Lower leg skin (tissue), 4 donors: ENCODE measurements at regions not wholly inside any gene's neighbourhood (a gene's known extent, or its start where the extent isn't known, plus 50 kb on each side); places are given as distances from the start of the nearest gene placed in this dataset.

Experiments
- DNase-seq, 2 donors: peaks; one replicate each; pipeline ENCODE4 v3.0.0-alpha.2; 2019; ENCODE audit warnings: low spot score in 2 of 2
- H3K4me3 ChIP-seq: fragments of 200-600 bp; sonication (generic); 2 replicates; pipeline ENCODE4 v1.5.1; 2017; ENCODE audit warnings: mild to moderate bottlenecking, low read depth; ENCODE audit not compliant: poor library complexity, severe bottlenecking
- POLR2A ChIP-seq, 2 donors: fragments of 450-650 bp; IDR thresholded peaks; one replicate each; pipeline ENCODE4 v1.6.1; 2016 to 2017; ENCODE audit warnings: antibody characterized with exemption in 2 of 2, mild to moderate bottlenecking in 1 of 2, moderate library complexity in 1 of 2
- WGBS, 2 donors: methylation state at CpG; one replicate each; pipeline ENCODE4 v1.1.5; 2018; 5-methylcytosine and 5-hydroxymethylcytosine counted together
- intact Hi-C: fragments of 100-400 bp; cut with DNase I; formaldehyde crosslinking; loops from one replicate; pipeline ENCODE4 v1.15.0; 2023; ENCODE audit warnings: low total_unique reads
- TF ChIP-seq, protein P1 (sequence below), 3 donors: fragments of 450-650 bp; IDR thresholded peaks; one replicate each; pipeline ENCODE4 v1.5.1; 2016; ENCODE audit warnings: antibody characterized with exemption in 3 of 3, mild to moderate bottlenecking in 3 of 3, moderate library complexity in 2 of 3

DNA sequence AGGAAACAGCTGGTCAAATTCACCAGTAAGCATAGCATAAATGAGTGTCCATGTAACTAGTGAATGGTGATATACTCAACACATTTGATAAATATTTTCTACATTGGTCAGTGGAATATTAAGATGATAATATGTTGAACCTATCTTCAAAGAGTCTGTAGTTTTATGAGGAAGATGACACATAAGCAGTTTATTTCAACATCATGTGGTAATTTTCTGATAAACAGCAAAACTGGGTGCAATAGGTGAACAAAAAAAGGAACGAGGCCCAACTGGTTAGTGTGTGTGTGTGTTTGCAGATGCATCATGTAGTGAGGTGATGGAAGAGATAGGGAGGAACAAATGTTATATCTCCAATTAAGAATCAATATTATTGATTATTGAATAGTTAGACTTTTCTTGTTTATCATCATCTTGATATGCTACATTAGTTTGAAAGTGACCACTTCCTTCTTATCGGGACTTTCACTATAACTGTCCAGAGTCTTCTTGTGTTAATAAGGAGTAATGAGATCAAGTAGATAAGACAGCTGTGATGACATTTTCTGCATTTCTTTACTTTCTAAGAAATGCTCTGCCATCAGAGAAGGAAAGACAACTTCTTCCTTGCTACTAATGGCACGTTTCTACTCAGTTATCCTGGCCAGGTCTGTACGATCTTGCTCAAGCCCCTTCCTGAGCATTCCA is 270.7 kb downstream of the ETS1 start:
- TF ChIP-seq, protein P1, sequence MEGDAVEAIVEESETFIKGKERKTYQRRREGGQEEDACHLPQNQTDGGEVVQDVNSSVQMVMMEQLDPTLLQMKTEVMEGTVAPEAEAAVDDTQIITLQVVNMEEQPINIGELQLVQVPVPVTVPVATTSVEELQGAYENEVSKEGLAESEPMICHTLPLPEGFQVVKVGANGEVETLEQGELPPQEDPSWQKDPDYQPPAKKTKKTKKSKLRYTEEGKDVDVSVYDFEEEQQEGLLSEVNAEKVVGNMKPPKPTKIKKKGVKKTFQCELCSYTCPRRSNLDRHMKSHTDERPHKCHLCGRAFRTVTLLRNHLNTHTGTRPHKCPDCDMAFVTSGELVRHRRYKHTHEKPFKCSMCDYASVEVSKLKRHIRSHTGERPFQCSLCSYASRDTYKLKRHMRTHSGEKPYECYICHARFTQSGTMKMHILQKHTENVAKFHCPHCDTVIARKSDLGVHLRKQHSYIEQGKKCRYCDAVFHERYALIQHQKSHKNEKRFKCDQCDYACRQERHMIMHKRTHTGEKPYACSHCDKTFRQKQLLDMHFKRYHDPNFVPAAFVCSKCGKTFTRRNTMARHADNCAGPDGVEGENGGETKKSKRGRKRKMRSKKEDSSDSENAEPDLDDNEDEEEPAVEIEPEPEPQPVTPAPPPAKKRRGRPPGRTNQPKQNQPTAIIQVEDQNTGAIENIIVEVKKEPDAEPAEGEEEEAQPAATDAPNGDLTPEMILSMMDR (IDR thresholded peaks at IDR 0.05) = no peak
- no peak for TF ChIP-seq POLR2A (IDR thresholded peaks at IDR 0.05)
- no peak for DNase-seq
- no peak overlapping the region for H3K4me3 ChIP-seq
- 83% methylated on average over 4 of the region's 4 CpGs for WGBS, 2 donors
- intact Hi-C loops = no loop called here

DNA sequence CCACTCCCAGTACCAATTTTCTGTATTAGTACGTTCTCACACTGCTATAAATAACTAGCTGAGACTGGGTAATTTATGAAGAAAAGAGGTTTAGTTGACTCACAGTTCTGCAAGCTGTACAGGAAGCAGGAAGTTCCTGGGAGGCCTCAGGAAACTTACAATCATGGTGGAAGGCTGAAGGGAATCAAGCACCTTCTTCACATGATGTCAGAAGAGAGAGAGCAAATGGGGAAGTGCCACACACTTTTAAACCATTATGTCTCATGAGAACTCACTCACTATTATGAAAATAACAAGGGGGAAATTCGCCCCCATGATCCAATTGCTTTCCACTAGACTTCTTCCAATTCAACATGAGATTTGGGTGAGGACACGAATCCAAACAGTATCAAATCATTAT is 271.4 kb downstream of the ETS1 start:
- no peak for DNase-seq
- intact Hi-C loops = no loop called here
- TF ChIP-seq, protein P1 (IDR thresholded peaks at IDR 0.05) = no peak
- TF ChIP-seq POLR2A (IDR thresholded peaks at IDR 0.05) = no peak
- H3K4me3 ChIP-seq = no peak overlapping the region
- whole genome bisulfite sequencing, 2 donors = 84 to 88% methylated on average over 3 of the region's 3 CpGs

DNA sequence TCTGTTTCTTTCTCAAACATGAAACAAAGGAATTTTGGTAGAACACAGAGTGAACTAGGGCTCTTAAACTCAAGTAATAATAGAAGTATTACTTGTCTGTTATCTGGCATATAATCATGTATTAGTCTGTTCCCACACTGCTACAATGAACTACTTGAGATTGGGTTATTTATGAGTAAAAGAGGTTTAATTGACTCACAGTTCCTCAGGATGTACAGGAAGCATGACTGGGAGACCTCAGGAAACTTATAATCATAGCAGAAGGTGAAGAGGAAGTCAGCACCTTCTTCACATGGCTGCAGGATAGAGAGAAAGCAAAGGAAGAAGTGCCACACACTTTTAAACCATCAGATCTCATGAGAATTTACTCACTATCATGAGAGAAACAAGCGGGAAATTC is 273.4 kb downstream of the ETS1 start:
- TF ChIP-seq POLR2A (IDR thresholded peaks at IDR 0.05) = no peak
- TF ChIP-seq, protein P1 (IDR thresholded peaks at IDR 0.05) = no peak
- intact Hi-C loops = no loop called here
- no peak overlapping the region for H3K4me3 ChIP-seq
- no peak for DNase-seq
- 86 to 92% methylated on average over 1 of the region's 1 CpG for WGBS, 2 donors

DNA sequence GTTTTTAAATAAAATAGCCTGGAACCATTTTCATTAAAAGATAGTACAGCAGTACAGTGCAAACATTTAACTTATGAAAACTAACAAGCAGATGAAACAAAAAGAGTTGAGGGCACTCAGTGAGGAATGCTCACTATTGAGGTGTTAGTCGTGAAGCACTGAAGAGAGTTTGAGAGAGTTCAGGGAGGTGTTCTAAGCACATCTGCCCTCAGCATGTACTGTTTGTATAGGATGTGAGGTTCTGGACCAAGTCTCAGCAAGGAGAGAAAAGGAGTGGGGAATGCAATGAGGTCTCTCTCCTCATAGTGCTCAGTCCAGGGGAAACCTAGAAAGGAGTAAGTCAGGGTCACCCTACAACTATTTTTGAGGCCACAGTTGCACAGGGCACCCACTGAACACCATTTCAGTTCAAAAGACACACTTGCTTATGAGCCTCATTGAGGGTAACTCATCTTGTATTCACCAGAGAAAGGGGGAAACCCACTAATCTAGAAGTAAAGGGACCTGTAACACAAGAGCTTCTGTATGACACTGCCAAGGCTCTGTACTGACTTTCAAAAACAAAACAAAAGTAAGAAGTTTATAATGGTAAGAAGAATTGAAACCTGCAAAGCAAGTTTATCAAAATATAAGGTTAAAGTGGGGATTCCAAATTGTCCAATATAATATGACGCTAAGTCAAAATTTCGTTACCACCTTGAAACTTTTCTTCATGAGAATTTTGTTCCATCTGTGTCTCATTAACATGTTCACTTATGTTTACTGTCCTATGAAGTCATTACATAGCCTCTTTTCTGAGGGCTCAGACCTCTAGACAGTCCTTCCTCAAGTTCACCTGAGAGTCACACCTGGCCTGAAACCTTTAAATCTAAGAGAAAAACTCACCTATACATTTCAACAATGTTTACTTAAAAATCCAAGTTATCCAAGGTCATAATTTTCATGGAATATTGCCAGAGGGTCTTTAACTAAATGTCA is 275.3 kb downstream of the ETS1 start:
- no peak overlapping the region for H3K4me3 ChIP-seq
- WGBS, 2 donors = 61 to 62% methylated on average over 3 of the region's 3 CpGs
- DNase-seq = no peak
- intact Hi-C loops = no loop called here
- TF ChIP-seq, protein P1 (IDR thresholded peaks at IDR 0.05) = no peak
- TF ChIP-seq POLR2A (IDR thresholded peaks at IDR 0.05) = no peak

DNA sequence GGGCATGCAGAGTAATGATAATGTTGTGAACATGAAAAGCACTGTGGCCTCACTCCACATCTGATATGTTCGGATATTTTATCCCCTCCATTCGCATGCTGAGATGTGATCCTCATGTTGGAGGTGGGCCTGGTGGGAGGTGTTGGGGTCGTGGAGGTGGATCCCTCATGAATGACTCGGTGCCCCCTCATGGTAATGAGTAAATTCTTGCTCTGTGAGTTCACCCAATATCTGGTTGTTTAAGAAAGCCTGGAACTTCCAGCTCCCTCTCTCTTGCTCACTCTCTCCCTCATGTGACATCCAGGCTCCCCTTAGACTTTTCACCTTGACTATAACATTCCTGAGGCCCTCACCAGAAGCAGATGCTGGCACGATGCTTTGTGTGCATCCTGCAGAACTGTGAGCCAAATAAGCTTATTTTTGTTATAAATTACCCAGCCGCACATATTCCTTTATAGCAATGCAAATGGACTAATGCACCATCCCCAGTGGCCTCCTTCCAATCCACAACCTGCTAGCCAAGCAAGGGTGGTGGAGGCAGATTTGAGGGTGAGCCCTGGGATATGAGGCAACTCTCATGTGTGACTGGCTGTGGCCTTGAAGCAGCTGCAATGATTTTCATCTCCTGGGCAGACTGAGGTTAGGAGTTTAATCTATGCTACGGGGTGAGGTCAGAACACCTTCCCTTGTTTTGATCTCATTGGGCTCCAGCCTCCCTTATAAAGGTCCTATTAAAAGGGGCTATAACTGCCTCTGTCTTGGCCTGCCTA is 276.5 kb downstream of the ETS1 start:
- TF ChIP-seq, protein P1 (IDR thresholded peaks at IDR 0.05) = no peak
- TF ChIP-seq POLR2A (IDR thresholded peaks at IDR 0.05) = no peak

More for the DNA sequence above, 276.5 kb downstream of the ETS1 start:
- no peak overlapping the region for H3K4me3 ChIP-seq
- DNase-seq = no peak
- intact Hi-C loops = no loop called here
- WGBS, 2 donors = 86 to 87% methylated on average over 7 of the region's 7 CpGs
